HG02870 (cell line): ENCODE measurements at regions not wholly inside any gene's neighbourhood (a gene's known extent, or its start where the extent isn't known, plus 50 kb on each side); places are given as distances from the start of the nearest gene placed in this dataset.
A peak's percentile ranks its signal among the peaks of the same experiment; 100 is the strongest.
"Not testable (repeated sequence)": the region's sequence is repeated elsewhere in the genome, so short reads cannot be mapped to it uniquely, and the experiment has no call there.

Source experiments
- ATAC-seq: cut with Tn5 transposase; IDR thresholded peaks from one replicate; pipeline ENCODE4 v1.9.1; 2021; ENCODE audit warnings: mild to moderate bottlenecking, moderate library complexity; ENCODE audit not compliant: unreplicated experiment

DNA sequence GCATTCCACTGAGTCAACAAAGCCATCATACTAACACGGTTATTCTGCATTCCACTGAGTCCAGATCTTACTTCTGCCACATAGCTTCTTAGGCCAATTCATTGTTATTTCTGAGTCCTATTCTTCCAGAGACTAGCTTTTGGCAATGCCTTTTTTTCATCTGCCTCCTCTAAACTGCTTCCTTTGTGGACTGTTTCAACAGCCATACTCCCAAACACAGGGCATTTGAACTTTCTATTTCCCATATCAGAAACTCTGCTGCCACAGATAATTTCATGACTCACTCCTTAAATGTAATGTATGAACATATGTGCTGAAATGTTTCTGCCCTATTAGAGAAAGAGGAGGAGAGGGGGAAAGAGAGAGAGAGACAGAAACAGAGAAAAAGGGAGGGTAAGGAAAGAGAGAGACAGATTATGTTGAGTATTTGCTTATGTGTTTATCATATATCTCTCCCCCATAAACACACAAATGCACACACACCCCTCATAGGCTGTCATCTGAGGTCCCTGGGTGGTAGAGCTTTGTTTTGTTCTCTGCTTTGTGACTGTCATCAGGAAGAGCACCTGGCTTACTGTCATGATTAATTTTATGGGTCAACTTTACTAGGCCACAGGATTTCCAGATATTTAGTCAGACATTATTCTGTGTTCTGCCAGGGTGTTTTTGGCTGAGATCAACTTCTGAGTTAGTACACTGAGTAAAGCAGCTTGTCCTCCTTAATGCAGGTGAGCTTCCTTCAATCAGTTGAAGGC lies 308.0 kb upstream of the KCND2 start:
- no peak for ATAC-seq

DNA sequence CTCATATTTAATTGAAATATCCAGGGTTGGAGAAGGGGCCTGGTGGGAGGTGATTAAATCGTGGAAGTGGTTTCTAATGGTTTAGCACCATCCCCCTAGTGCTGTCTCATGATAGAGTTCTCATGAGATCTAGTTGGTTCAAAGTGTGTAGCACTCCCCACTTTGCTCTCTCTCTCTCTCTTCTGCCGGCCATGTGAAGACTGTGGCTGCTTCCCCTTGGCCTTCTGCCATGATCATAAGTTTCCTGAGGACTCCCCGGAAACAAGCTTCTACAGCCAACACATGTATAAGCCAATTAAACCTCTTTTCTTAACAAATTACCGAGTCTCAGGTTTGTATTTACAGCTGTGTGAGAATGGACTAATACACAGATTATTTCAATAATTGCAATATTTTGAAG lies 305.8 kb upstream of the KCND2 start:
- no peak for ATAC-seq

DNA sequence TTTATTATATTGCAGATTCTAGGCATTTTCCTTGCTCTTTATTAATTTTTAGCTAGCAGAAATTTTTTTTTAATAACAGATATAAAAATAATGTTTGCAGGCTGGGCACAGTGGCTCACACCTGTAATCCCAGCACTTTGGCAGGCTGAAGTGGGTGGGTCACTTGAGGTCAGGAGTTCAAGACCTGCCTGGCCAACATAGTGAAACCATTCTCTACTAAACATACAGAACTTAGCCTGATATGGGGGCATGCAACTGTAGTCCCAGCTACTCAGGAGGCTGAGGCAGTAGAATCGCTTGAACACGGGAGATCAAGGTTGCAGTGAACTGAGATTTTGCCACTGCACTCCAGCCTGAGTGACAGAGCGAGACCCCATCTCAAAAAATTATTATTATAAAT lies 304.6 kb upstream of the KCND2 start:
- ATAC-seq: not testable (repeated sequence)

DNA sequence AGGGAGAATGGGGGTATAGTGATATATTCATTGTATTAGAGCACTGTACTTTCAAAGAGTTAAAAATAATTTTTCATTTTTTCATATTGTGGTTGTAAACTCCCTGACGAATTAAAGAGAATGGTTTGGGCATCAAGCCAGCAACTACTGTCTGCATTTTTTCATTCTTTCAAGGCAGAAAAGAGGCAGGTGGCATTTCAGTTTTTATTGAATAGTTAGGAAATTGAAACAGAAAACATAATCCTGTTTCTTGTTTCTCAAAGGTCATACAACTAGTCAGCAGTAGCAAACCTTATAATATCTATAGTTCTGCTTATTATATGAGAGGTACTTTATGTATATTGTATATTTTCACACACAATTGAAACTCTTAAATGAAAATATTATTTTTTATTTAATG lies 303.9 kb upstream of the KCND2 start:
- ATAC-seq: no peak

DNA sequence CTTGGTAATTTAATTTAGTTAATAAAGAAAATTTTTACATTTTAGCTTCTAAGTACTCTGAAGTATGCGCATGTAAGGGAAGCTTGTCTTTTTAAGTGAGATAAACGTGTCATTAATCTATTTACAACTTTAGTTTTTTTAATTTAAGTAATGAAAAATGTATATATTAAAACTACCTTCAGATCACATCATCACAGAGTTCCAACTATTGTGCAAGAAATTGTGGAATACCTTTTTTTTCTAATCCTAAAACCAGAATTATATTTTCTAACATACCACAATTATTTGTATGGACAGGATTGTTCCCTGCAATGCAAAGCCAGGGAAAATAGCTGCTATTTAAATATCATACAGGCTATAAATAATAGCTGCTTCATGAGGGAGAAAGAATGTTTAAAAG lies 303.2 kb upstream of the KCND2 start:
- no peak for ATAC-seq

DNA sequence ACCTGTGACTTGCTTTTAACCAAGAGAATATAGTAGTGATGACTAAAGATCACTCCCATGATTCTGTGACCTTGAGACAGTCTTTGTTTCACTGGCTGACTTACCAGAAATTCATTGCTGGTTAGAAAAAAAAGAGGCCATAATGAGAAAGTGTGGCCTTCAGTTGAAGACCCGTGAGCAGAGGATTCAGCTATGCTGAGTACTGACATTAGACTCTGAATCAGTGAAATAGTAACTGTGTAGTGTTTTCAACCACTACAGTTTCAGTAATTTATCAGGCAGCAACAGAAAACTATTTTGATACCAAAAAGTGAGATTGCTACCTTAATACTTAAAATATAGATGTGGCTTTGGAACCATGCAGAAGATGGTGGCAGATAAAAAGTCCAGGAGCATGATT lies 298.0 kb upstream of the KCND2 start:
- peak; percentile 88 for ATAC-seq

DNA sequence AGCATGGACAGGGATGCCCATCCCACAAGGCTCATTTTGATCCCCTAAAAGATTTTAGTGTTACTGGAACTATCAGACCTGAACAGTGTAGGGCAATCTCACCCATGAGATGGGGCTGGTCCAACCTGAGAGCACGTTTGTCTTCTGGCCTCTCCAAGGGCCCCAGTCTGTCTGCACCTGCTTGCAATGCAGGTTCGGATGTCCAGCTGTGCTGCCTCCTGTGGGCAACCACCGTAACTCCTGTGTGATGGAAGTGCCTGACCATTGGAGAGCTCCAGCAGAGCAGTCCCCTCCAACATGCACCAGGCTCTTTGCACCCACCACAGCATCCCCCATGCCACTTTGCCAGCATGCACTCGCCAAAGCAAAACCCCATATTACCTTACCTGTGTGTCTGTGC lies 290.1 kb upstream of the KCND2 start:
- no peak for ATAC-seq

GRCh38 chr7:119983468-119983867 lies 289.5 kb upstream of the KCND2 start:
- ATAC-seq: no peak

DNA sequence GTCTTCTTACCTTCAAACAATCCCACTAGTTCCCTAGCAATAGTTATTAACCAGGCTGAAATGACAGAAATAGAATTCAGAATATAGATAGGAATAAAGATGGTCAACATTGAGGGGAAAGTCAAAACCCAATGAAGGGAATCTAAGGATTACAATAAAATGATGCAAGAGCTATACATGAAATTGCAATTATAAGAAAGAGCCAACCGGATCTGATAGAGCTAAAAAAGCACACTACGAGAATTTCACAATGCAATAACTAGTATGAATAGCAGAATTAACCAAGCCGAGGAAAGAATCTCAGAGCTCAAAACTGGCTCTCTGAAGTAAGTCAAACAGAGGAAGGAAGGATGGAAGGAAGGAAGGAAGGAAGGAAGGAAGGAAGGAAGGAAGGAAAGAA lies 288.7 kb upstream of the KCND2 start:
- ATAC-seq: no peak

DNA sequence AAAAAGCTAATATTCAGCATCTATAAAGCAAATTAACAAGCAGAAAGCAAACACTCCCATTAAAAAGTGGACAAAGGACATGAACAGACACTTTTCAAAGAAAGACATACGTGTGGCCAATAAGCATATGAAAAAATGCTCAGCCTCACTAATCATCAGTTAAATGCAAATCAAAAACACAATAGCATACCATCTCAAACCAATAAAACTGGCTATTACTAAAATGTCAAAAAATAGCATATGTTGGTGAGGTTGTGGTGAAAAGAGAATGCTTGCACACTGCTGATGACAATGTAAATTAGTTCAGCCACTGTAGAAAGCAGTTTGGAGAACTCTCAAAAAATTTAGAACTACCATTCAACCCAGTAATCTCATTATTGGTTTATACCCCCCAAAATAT lies 284.6 kb upstream of the KCND2 start:
- no peak for ATAC-seq

GRCh38 chr7:119994928-119995327 lies 278.0 kb upstream of the KCND2 start:
- no peak for ATAC-seq

- peak; percentile 96 for ATAC-seq
Measured at GRCh38 chr7:119996634-119997033, 276.3 kb upstream of the KCND2 start.

- no peak for ATAC-seq
Measured at GRCh38 chr7:119999738-120000475, 273.1 kb upstream of the KCND2 start.

DNA sequence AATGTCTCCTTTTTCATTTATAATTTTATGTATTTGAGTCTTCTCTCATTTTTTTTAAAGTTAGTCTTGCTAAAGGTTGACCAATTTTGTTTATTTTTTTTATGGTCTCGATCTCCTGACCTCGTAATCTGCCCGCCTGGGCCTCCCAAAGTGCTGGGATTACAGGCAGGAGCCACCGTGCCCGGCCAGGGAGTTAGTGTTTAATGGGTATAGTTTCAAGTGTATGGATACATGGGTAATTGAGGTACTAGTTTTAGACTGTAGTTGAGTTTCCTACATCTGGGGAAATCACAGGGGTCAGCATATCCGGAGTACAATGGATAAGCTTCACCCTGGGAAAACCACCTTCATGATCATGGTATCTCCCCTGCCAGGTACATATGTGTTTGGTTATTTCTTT lies 267.3 kb upstream of the KCND2 start:
- ATAC-seq: no peak

- not testable (repeated sequence) for ATAC-seq
Measured at GRCh38 chr7:120014301-120014700, 258.7 kb upstream of the KCND2 start.

GRCh38 chr7:120014925-120015465 lies 258.0 kb upstream of the KCND2 start:
- ATAC-seq: no peak

DNA sequence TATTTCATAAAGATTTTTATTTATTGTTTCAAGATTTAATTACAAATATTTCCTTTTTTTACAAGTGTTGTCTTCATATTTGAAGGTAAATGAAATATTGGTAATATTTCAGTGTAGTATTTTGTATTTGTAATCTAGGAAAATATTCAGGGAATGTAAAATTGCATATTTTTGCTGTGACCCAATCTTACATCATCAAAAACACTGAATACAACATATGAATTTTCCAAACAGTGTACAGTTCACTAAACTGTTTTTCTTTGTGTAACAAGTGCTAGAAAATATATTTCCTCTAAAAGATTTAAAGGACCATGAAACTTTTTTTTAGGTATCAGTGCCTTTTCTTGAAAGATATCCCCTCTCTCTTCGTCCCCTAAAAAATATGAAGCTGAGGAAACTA lies 251.9 kb upstream of the KCND2 start:
- no peak for ATAC-seq

GRCh38 chr7:120023494-120024167 lies 249.3 kb upstream of the KCND2 start:
- no peak for ATAC-seq

GRCh38 chr7:120028636-120029035 lies 244.3 kb upstream of the KCND2 start:
- no peak for ATAC-seq

GRCh38 chr7:120030876-120031275 lies 242.1 kb upstream of the KCND2 start:
- no peak for ATAC-seq

GRCh38 chr7:120033114-120033513 lies 239.9 kb upstream of the KCND2 start:
- no peak for ATAC-seq

DNA sequence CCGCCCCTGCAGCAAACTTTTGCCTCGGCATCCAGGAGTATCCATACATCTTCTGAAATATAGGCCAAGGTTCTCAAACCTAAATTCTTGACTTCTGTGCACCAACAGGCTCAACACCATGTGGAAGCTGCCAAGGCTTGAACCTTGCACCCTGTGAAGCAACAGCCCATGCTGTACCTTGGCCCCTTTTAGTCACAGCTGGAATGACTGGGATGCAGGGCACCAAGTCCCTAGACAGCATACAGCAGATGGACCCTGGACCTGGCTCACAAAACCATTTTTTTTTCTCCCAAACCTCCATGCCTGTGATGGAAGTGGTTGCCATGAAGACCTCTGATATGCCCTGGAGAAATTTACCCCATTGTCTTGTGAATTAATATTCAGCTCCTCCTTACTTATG lies 233.8 kb upstream of the KCND2 start:
- ATAC-seq: no peak
